GM12872 (cell line): ENCODE measurements at regions not wholly inside any gene's neighbourhood (a gene's known extent, or its start where the extent isn't known, plus 50 kb on each side); places are given as distances from the start of the nearest gene placed in this dataset.

Experiments used
- TF ChIP-seq, protein P1 (sequence below): IDR thresholded peaks from 3 replicates; pipeline ENCODE4 v1.5.1; 2011; ENCODE audit warnings: low read depth, mild to moderate bottlenecking, low read length, moderate library complexity; ENCODE audit not compliant: insufficient read depth

DNA sequence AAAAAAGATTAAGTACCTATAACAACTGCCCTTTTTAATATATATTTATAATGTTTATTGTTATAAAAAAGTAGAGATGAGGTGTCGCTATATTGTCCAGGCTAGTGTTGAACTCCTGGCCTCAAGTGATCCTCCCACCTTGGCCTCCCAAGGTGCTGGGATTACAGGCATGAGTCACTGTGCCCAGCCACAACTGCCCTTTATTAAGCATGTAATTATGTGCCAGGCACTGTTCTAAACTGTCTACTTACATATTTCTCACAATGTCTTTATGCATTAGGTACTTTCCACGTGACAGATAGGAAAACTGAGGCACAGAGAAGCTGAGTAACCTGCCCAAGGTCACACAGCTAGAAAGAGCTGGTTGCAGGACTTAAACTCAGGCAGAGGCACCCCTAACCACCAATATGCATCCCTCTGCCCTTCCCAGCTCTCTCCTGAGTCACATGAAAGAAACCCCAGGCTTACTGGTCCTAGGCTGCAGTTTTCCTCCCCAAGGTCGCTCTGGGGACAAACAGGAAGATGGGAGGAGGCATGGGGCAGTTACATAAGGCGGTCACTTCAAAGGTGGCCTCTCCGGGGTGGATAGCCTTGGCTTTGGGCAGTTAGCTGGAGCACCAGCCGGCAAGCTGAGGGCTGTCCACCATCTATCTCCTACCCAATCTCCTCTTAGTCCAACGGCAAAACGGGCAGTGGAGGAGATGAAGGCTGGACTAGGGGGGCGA lies 54.6 kb upstream of the TBX3 start:
- TF ChIP-seq, protein P1, sequence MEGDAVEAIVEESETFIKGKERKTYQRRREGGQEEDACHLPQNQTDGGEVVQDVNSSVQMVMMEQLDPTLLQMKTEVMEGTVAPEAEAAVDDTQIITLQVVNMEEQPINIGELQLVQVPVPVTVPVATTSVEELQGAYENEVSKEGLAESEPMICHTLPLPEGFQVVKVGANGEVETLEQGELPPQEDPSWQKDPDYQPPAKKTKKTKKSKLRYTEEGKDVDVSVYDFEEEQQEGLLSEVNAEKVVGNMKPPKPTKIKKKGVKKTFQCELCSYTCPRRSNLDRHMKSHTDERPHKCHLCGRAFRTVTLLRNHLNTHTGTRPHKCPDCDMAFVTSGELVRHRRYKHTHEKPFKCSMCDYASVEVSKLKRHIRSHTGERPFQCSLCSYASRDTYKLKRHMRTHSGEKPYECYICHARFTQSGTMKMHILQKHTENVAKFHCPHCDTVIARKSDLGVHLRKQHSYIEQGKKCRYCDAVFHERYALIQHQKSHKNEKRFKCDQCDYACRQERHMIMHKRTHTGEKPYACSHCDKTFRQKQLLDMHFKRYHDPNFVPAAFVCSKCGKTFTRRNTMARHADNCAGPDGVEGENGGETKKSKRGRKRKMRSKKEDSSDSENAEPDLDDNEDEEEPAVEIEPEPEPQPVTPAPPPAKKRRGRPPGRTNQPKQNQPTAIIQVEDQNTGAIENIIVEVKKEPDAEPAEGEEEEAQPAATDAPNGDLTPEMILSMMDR, result no peak

DNA sequence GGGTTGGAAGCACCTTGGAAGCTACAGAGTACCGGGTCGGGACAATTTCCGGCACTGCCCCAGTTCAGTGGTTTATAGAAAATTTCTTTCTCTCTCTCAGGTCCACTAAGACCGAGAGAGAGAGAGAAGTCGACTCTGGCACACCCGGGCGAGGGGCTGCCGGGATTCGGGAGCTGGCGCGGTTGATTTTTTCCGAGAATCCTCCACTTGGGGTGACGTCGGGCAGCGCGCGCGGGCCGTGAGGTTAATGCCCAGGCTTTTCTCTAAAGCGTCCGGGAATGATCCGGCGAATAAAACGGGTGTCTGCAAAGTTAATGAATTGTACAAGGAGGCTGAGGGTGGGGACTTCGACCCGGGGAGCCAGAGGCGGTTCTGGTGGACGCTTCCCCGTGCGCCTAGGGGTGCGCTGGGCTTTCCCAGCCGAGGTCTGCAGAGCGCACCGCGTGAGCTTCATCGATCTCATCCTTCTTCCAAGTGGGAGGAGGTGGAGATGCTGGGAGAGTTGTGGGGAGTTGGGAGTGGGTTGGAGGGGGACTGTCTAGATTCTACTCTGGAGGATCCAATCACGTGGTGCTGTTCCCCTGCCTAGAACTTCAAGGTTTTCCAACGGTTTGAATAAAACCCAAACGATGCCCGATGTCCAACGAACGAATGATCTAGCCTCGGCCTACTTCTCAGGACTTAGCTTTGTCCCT lies 51.9 kb upstream of the TBX3 start:
- TF ChIP-seq, protein P1, result no peak

DNA sequence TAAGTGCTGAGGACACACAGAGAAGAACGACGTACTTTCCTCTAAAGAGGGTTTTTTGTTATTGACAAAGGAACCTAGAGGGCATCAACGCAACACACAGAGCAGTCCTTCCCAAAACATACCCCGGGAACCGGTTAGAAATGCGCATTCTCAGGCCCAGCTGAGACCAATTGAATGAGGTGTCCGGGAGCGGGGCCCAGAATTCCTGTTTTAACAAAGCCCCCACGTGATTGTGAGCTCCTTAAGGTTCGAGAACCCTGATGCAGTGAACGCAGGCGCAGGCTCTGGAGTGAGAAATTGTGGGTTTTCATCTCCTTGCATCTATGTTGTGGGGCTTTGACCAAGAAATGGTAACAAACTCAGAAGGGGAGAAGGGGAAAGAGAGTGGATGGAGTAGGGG lies 51.0 kb upstream of the TBX3 start:
- TF ChIP-seq, protein P1, result no peak

DNA sequence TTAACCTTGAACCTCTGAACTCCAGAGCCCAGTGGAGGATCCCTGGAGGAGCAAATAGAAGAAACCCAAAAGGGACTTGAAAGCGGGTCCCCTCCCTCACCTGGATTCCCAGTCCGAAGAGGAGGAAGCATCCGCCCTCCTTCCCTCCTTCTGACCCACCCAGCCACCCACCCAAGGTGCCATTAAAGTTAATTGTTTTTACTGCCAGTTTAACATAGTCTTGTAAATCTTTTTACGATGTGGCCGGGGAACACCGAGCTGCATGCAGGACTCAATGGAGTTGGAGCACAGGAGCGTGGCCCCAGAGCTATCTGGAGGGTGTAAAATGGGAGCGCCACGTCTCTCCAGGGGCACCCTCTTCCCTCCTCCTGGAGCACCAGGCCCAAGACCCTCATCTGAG lies 49.9 kb upstream of the TBX3 start:
- TF ChIP-seq, protein P1, result no peak
